ENCODE measurements at regions not wholly inside any gene's neighbourhood (a gene's known extent, or its start where the extent isn't known, plus 50 kb on each side); places are given as distances from the start of the nearest gene placed in this dataset.

GRCh38 chr3:148360051-148360450 lies 337.7 kb upstream of the AGTR1 start:
- no peaks in the 10 kb centered on the region for H3K36me3 ChIP-seq (replicated peaks; ENCODE audit: control insufficient read depth, insufficient read depth, low read length)
- no peaks in the 10 kb centered on the region for H3K27me3 ChIP-seq (ENCODE audit: control insufficient read depth, insufficient read depth, low read length)
- no peak for DNase-seq
- no peak overlapping the region for H3K4me3 ChIP-seq (ENCODE audit: insufficient read depth, low read depth, low read length)

GRCh38 chr3:148366743-148367410 lies 330.8 kb upstream of the AGTR1 start:
- H3K4me3 ChIP-seq (ENCODE audit: insufficient read depth, low read depth, low read length) = no peak overlapping the region
- no peak for DNase-seq
- no peaks in the 10 kb centered on the region for H3K27me3 ChIP-seq (ENCODE audit: control insufficient read depth, insufficient read depth, low read length)
- H3K36me3 ChIP-seq (replicated peaks; ENCODE audit: control insufficient read depth, insufficient read depth, low read length) = no peaks in the 10 kb centered on the region

GRCh38 chr3:148367756-148368155 lies 329.9 kb upstream of the AGTR1 start:
- no peaks in the 10 kb centered on the region for H3K27me3 ChIP-seq (ENCODE audit: control insufficient read depth, insufficient read depth, low read length)
- H3K36me3 ChIP-seq (replicated peaks; ENCODE audit: control insufficient read depth, insufficient read depth, low read length) = no peaks in the 10 kb centered on the region
- no peak overlapping the region for H3K4me3 ChIP-seq (ENCODE audit: insufficient read depth, low read depth, low read length)
- no peak for DNase-seq

GRCh38 chr3:148369381-148369780 lies 328.3 kb upstream of the AGTR1 start:
- Histone ChIP-seq H3K4me3 (ENCODE audit: insufficient read depth, low read depth, low read length) (no peak overlapping the region), H3K36me3 (replicated peaks; ENCODE audit: control insufficient read depth, insufficient read depth, low read length) (no peaks in the 10 kb centered on the region), H3K27me3 (ENCODE audit: control insufficient read depth, insufficient read depth, low read length) (no peaks in the 10 kb centered on the region)
- DNase-seq = no peak

- H3K36me3 ChIP-seq (replicated peaks; ENCODE audit: control insufficient read depth, insufficient read depth, low read length) = no peaks in the 10 kb centered on the region
- no peak for DNase-seq
- no peaks in the 10 kb centered on the region for H3K27me3 ChIP-seq (ENCODE audit: control insufficient read depth, insufficient read depth, low read length)
- H3K4me3 ChIP-seq (ENCODE audit: insufficient read depth, low read depth, low read length) = no peak overlapping the region
These were observed 325.4 kb upstream of the AGTR1 start for GRCh38 chr3:148372206-148372875.

- Histone ChIP-seq H3K36me3 (replicated peaks; ENCODE audit: control insufficient read depth, insufficient read depth, low read length) (no peaks in the 10 kb centered on the region), H3K4me3 (ENCODE audit: insufficient read depth, low read depth, low read length) (no peak overlapping the region)
- DNase-seq = no peak
These were observed 323.7 kb upstream of the AGTR1 start for GRCh38 chr3:148373961-148374360.

GRCh38 chr3:148379763-148380382 lies 317.8 kb upstream of the AGTR1 start:
- Histone ChIP-seq H3K4me3 (ENCODE audit: insufficient read depth, low read depth, low read length) (no peak overlapping the region), H3K27me3 (ENCODE audit: control insufficient read depth, insufficient read depth, low read length) (no peaks in the 10 kb centered on the region), H3K36me3 (replicated peaks; ENCODE audit: control insufficient read depth, insufficient read depth, low read length) (no peaks in the 10 kb centered on the region)
- DNase-seq = peak; percentile 9

More at GRCh38 chr3:148373961-148374360, 323.7 kb upstream of the AGTR1 start:
- H3K27me3 ChIP-seq (ENCODE audit: control insufficient read depth, insufficient read depth, low read length) = no peaks in the 10 kb centered on the region

- no peaks in the 10 kb centered on the region for H3K27me3 ChIP-seq (ENCODE audit: control insufficient read depth, insufficient read depth, low read length)
- no peak for DNase-seq
- H3K4me3 ChIP-seq (ENCODE audit: insufficient read depth, low read depth, low read length) = no peak overlapping the region
- no peaks in the 10 kb centered on the region for H3K36me3 ChIP-seq (replicated peaks; ENCODE audit: control insufficient read depth, insufficient read depth, low read length)
These were observed 316.7 kb upstream of the AGTR1 start for GRCh38 chr3:148381051-148381450.

- Histone ChIP-seq H3K27me3 (ENCODE audit: control insufficient read depth, insufficient read depth, low read length) (no peaks in the 10 kb centered on the region), H3K36me3 (replicated peaks; ENCODE audit: control insufficient read depth, insufficient read depth, low read length) (no peaks in the 10 kb centered on the region), H3K4me3 (ENCODE audit: insufficient read depth, low read depth, low read length) (no peak overlapping the region)
- no peak for DNase-seq
These were observed 307.8 kb upstream of the AGTR1 start for GRCh38 chr3:148389916-148390315.

GRCh38 chr3:148395821-148396220 lies 301.9 kb upstream of the AGTR1 start:
- no peaks in the 10 kb centered on the region for H3K27me3 ChIP-seq (ENCODE audit: control insufficient read depth, insufficient read depth, low read length)
- no peaks in the 10 kb centered on the region for H3K36me3 ChIP-seq (replicated peaks; ENCODE audit: control insufficient read depth, insufficient read depth, low read length)
- H3K4me3 ChIP-seq (ENCODE audit: insufficient read depth, low read depth, low read length) = no peak overlapping the region
- DNase-seq = no peak

GRCh38 chr3:148400754-148401153 lies 296.9 kb upstream of the AGTR1 start:
- Histone ChIP-seq H3K27me3 (ENCODE audit: control insufficient read depth, insufficient read depth, low read length) (no peaks in the 10 kb centered on the region), H3K4me3 (ENCODE audit: insufficient read depth, low read depth, low read length) (no peak overlapping the region), H3K36me3 (replicated peaks; ENCODE audit: control insufficient read depth, insufficient read depth, low read length) (no peaks in the 10 kb centered on the region)
- DNase-seq = no peak

GRCh38 chr3:148408667-148409066 lies 289.0 kb upstream of the AGTR1 start:
- no peak overlapping the region for H3K4me3 ChIP-seq (ENCODE audit: insufficient read depth, low read depth, low read length)
- H3K36me3 ChIP-seq (replicated peaks; ENCODE audit: control insufficient read depth, insufficient read depth, low read length) = no peaks in the 10 kb centered on the region
- DNase-seq = no peak
- H3K27me3 ChIP-seq (ENCODE audit: control insufficient read depth, insufficient read depth, low read length) = no peaks in the 10 kb centered on the region

- no peaks in the 10 kb centered on the region for H3K36me3 ChIP-seq (replicated peaks; ENCODE audit: control insufficient read depth, insufficient read depth, low read length)
- H3K27me3 ChIP-seq (ENCODE audit: control insufficient read depth, insufficient read depth, low read length) = no peaks in the 10 kb centered on the region
- no peak for DNase-seq
- no peak overlapping the region for H3K4me3 ChIP-seq (ENCODE audit: insufficient read depth, low read depth, low read length)
These were observed 277.5 kb upstream of the AGTR1 start for GRCh38 chr3:148420242-148420641.

- Histone ChIP-seq H3K27me3 (ENCODE audit: control insufficient read depth, insufficient read depth, low read length) (no peaks in the 10 kb centered on the region), H3K36me3 (replicated peaks; ENCODE audit: control insufficient read depth, insufficient read depth, low read length) (no peaks in the 10 kb centered on the region), H3K4me3 (ENCODE audit: insufficient read depth, low read depth, low read length) (no peak overlapping the region)
- DNase-seq = no peak
These were observed 268.7 kb upstream of the AGTR1 start for GRCh38 chr3:148428862-148429605.

- Histone ChIP-seq H3K36me3 (replicated peaks; ENCODE audit: control insufficient read depth, insufficient read depth, low read length) (no peaks in the 10 kb centered on the region), H3K27me3 (ENCODE audit: control insufficient read depth, insufficient read depth, low read length) (no peaks in the 10 kb centered on the region), H3K4me3 (ENCODE audit: insufficient read depth, low read depth, low read length) (no peak overlapping the region)
- no peak for DNase-seq
These were observed 264.0 kb upstream of the AGTR1 start for GRCh38 chr3:148433665-148434064.

Data from H7 (cell line).